Iris pigment epithelial cell (primary cell): ENCODE measurements at regions not wholly inside any gene's neighbourhood (a gene's known extent, or its start where the extent isn't known, plus 50 kb on each side); places are given as distances from the start of the nearest gene placed in this dataset.

Experiments used
- DNase-seq: peaks from one replicate; pipeline ENCODE4 v3.0.0-alpha.2; 2011; ENCODE audit warnings: low read depth

GRCh38 chrX:25219480-25219879, 203.7 kb upstream of the ARX start:
- DNase-seq = no peak

GRCh38 chrX:25213611-25214010, 197.8 kb upstream of the ARX start:
- no peak for DNase-seq

GRCh38 chrX:25207803-25208475, 192.2 kb upstream of the ARX start:
- DNase-seq = no peak

- DNase-seq = peak; percentile 20
Observed at GRCh38 chrX:25206778-25207177, 191.0 kb upstream of the ARX start.

- no peak for DNase-seq
Observed at GRCh38 chrX:25204182-25204581, 188.4 kb upstream of the ARX start.

- no peak for DNase-seq
Observed at GRCh38 chrX:25202827-25203226, 187.1 kb upstream of the ARX start.

- no peak for DNase-seq
Observed at GRCh38 chrX:25198891-25199290, 183.1 kb upstream of the ARX start.

- no peak for DNase-seq
Observed at GRCh38 chrX:25198253-25198652, 182.5 kb upstream of the ARX start.

- DNase-seq = no peak
Observed at GRCh38 chrX:25196221-25196620, 180.5 kb upstream of the ARX start.

GRCh38 chrX:25191403-25191802, 175.6 kb upstream of the ARX start:
- DNase-seq = no peak

- no peak for DNase-seq
Observed at GRCh38 chrX:25181775-25182174, 166.0 kb upstream of the ARX start.

- no peak for DNase-seq
Observed at GRCh38 chrX:25180242-25180641, 164.5 kb upstream of the ARX start.

- no peak for DNase-seq
Observed at GRCh38 chrX:25178555-25178954, 162.8 kb upstream of the ARX start.

GRCh38 chrX:25175743-25176142, 160.0 kb upstream of the ARX start:
- no peak for DNase-seq

- DNase-seq = no peak
Observed at GRCh38 chrX:25175171-25175570, 159.4 kb upstream of the ARX start.

GRCh38 chrX:25166546-25166945, 150.8 kb upstream of the ARX start:
- no peak for DNase-seq

- DNase-seq = no peak
Observed at GRCh38 chrX:25166145-25166544, 150.4 kb upstream of the ARX start.

- peak; percentile 15 for DNase-seq
Observed at GRCh38 chrX:25158635-25159034, 142.9 kb upstream of the ARX start.

- DNase-seq = no peak
Observed at GRCh38 chrX:25156832-25157231, 141.1 kb upstream of the ARX start.

- peak; percentile 7 for DNase-seq
Observed at GRCh38 chrX:25156323-25156722, 140.6 kb upstream of the ARX start.

GRCh38 chrX:25154168-25154567, 138.4 kb upstream of the ARX start:
- no peak for DNase-seq

- no peak for DNase-seq
Observed at GRCh38 chrX:25151749-25152148, 136.0 kb upstream of the ARX start.

- peak; percentile 58 for DNase-seq
Observed at GRCh38 chrX:25144043-25144940, 128.5 kb upstream of the ARX start.

- DNase-seq = no peak
Observed at GRCh38 chrX:25143596-25143995, 127.8 kb upstream of the ARX start.
